Renal cortical epithelial cell (primary cell): ENCODE measurements at regions not wholly inside any gene's neighbourhood (a gene's known extent, or its start where the extent isn't known, plus 50 kb on each side); places are given as distances from the start of the nearest gene placed in this dataset.
A peak's percentile ranks its signal among the peaks of the same experiment; 100 is the strongest.

Experiments used
- DNase-seq: peaks from one replicate; pipeline ENCODE4 v3.0.0-alpha.2; 2011; ENCODE audit warnings: low read depth

DNA sequence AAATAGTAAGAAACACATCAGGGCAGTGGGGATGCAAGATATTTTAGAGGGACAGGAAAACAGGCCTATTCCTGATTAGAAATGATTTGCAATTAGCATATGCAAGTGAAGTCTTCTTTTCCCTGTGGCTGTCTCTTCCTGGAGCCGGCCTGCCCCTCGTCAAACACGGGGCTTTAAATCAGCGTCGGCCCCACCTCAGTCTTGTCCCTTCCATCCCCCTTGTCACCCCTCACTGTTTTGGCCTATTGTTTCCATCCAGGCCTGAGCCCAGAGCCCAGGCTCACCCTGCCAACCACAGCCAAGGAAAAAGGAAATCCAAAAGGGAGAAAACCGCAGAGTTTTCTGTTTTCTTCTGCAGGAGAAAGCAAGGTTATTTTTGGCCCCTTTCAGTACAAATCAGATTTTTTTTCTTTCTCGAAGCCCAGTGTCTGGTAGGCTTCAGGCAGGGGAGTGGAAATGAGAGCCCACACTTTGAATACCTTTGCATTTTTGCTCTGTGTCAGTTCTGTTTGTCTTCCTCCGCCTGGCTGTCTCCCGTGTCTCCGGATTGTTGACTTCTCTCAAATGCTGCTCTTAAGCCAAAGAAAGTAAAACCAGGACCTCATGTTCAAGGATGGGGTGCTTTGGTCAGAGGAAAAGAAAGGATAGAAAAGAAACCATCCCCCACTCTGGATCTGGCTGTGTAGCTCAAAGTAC, 399.9 kb upstream of the CDH11 start:
- no peak for DNase-seq

GRCh38 chr16:65519402-65519801, 397.5 kb upstream of the CDH11 start:
- DNase-seq: no peak

DNA sequence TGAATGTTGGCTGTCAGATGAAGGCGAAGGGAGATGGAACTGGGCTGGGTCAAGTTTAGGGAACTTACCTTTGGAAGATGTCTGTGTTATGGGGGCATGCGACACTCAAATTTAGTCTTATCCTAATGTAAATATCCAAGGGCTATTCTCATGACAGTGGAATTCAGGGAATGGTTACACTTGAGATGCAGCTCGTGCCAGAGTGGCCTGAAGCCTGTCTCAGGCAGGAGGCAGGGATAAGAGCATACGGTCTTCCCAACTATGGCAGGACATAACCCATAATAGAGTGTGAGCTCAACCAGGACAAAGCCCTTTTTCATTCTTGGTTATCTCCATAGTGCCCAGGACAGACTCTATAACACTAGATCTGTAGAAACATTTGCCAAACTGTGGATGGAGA, 393.3 kb upstream of the CDH11 start:
- DNase-seq: no peak

DNA sequence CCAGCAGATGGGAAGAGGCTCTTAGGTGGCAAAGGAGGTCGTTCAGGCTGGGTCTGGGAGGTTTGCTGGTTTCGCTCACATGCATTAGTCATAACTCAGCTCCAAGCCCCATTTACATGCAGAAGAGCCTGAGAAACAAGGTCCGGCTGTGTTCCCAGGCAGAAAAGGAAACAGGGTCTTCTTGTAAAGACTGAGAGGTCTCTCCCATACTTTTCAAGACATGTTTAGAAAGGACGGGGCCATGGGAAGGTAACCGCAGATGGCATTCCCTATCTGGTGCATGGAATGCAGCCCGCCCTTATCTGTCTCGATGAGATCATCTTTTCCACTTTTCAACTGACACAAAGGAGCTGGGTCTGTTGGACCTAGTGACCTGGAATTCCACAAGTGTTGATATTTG, 389.0 kb upstream of the CDH11 start:
- peak; percentile 26 for DNase-seq

DNA sequence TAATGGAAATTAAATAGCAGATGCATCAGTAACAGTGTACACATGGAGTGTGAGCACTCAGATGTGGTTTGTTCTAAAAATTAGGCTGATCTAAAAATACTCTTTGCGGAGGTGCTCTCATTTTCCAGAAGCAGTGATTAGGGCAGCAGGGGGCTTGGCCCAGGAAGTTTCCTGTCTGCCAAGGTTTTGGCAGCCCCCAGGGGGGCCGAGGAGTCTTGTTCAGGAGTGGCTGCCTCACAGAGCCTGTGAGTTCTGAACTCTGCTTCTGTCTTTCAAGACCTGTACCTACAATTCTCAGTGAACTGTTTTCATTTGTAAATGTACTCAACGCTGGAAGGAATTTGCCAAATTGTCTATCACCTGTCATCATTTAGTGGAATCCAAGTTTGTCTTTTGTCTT, 388.4 kb upstream of the CDH11 start:
- no peak for DNase-seq

- peak; percentile 1 for DNase-seq
Observed at GRCh38 chr16:65509172-65509571, 387.3 kb upstream of the CDH11 start.

- no peak for DNase-seq
Observed at GRCh38 chr16:65500919-65501318, 379.1 kb upstream of the CDH11 start.

GRCh38 chr16:65500007-65500406, 378.1 kb upstream of the CDH11 start:
- peak; percentile 1 for DNase-seq

DNA sequence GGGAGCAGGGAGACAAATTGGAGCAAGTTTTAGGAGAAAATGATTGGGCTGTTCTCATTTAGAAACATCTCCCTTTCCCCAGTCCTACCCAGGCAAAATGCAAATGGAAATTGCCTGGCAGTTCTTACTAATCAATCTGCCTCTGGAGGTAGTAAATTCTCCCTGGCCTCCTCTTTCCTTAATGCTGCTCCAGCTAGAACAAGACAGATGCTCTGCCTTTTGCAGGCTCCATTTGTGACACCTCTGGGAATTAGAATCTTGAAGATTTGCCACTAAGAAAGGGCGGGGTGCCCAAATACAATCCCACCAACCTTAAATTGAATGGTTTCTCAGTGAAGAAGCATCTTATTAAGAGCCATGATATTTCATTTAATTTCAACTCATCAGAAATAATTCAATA, 377.7 kb upstream of the CDH11 start:
- DNase-seq: no peak

GRCh38 chr16:65497571-65497970, 375.7 kb upstream of the CDH11 start:
- DNase-seq: no peak

- DNase-seq: no peak
Observed at GRCh38 chr16:65495106-65495505, 373.2 kb upstream of the CDH11 start.

- DNase-seq: no peak
Observed at GRCh38 chr16:65494609-65495008, 372.7 kb upstream of the CDH11 start.

- DNase-seq: no peak
Observed at GRCh38 chr16:65494080-65494479, 372.2 kb upstream of the CDH11 start.

- DNase-seq: no peak
Observed at GRCh38 chr16:65490286-65490685, 368.4 kb upstream of the CDH11 start.

DNA sequence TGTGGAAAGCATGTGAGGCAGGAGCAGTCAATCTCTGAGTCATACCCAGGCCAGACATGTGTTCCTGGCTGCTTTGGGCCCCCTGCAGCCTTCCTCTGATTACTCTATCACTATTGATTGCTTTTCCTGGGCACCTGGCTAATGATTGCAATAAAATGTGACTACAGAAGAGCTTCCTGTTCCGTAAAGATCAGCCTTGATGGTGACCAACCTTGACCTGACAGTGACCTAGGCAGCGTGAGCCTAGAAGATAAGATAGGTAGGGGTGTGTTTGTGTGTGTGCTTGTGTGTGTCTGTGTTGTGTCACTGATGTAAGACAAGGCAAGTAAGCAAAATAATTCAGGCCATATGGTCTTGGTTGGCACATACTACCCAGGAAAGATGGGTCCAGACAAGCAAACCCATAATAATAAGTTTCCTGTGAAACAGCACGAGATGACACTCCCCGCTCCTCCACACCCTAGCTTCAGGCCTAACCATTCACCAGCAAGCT, 367.7 kb upstream of the CDH11 start:
- no peak for DNase-seq

- DNase-seq: no peak
Observed at GRCh38 chr16:65487231-65487630, 365.4 kb upstream of the CDH11 start.

DNA sequence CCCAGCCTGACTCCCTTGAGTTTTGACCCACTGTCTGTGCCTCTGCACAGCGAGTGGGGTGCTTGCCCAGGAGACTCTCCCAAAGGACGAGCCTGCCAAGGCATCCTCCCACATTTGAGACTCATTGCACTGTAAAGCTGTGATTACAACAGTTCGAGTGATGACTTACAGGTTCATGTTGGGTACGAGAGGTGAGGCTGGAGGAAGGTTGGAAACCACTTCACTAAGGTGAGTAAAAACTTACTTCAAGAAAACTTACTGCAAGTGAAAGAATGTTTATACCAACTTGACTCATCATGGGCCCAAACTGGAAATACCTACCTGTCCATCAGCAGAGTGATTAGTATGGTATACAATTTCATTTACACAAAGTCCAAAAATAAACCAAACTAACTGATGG, 360.1 kb upstream of the CDH11 start:
- DNase-seq: no peak

DNA sequence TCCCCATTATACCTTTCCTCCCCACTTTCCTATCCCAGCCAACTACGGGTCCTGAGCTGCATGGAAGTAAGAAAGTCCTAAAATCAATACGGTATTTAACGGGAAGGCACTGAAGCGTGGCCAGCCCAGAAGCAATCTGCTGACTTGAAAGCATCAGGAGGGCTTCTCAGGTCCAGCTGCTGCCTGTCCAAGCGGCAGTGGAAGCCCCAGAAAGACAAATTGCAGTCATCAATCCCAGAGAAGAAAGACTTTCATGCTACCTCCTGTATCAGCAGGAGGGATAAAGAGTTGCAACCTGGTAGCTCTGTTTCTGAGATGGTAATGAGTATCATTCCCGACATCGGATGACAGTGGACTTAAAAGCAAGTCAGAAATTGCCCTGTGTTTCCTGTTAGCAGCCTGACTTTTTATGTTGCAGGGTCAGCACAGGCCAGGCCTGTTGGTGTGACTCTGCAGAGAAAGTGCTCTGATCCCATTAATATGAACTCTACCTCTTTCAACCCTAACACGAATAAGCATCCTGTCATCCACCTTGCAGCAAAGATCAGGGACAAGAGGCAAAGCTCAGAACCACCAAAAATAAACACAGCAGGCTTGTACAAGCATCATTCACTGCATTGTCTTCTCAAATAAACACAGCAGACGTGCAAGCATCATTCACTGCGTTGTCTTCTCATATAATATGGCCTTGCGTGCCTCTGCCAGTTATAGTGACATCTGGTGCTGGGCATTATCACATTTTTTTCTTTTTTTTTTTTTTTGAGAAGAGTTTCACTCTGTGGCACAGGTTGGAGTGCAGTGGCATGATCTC, 358.6 kb upstream of the CDH11 start:
- no peak for DNase-seq

DNA sequence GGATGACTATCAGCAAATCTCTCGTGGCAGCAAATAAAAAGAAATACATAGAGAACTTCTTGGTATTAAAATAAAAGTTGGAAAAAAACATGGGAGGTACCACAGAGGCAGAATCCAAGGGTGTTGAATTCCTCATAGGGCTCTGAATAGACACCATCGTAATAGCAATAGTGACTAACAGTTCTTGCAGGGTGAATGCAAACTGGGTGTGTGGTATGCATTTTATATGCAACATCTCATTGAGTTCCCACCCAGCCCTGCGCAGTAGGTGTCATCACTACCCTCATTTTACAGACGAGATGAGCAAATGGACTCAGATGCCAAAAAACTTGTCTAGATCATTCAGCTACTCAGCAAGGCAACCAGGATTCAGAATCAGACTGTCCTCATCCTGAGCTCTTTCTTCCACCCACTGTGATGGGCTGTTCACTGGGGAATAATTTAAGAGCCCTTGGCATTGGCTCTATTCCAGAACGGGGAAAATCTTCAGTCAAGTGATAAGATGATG, 354.6 kb upstream of the CDH11 start:
- no peak for DNase-seq

DNA sequence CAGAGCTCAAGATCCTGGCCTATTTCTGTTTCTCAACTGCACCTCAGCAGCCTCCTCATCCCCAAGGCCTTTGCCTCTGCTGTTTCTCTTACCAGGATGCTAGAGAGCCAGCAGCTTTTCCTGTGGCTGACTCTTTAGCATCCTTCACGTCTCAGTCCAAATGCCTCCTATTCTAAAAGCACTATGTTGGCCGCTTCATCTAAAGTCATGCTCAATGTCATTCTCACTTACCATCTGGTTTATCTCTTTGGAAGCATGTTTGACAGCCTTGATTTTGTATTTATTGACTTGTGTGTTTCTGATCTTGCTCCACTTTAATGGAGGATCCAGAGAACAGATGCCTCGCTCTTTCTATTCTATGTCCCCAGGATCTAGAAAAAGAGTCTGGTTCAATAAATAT, 351.8 kb upstream of the CDH11 start:
- no peak for DNase-seq

DNA sequence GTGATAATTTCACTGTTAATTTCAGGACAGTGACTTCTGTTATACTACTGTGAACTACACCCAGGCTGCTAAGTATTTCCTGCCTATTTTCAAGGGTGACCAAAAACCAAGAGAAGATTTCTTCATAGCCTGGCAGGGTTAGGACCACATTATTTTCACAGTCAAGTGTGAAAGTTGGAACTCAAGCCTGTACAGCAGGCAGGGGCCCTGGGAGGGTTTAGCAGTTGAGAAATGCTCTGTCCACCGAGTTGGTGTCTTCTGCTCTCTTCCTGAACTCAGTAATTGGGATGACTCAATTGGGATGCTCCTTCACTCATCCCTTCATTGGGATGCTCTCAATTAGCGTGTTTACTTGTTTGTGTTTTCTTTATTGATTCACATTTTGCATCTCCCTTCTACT, 347.3 kb upstream of the CDH11 start:
- no peak for DNase-seq

- no peak for DNase-seq
Observed at GRCh38 chr16:65468133-65468532, 346.3 kb upstream of the CDH11 start.

GRCh38 chr16:65463652-65464260, 341.9 kb upstream of the CDH11 start:
- DNase-seq: no peak
